Progenitor cell of endocrine pancreas (in vitro differentiated cells): ENCODE measurements at regions not wholly inside any gene's neighbourhood (a gene's known extent, or its start where the extent isn't known, plus 50 kb on each side); places are given as distances from the start of the nearest gene placed in this dataset.

Experiments
- DNase-seq: peaks from one replicate; pipeline ENCODE4 v3.0.0; 2021; ENCODE audit warnings: low spot score; ENCODE audit not compliant: unreplicated experiment
- H3K27ac Mint-ChIP-seq: 2 replicates; pipeline ENCODE4 v1.8.0; 2021; ENCODE audit warnings: mild to moderate bottlenecking, moderate library complexity, mixed read lengths
- H3K27me3 Mint-ChIP-seq: 2 replicates; pipeline ENCODE4 v1.8.0; 2021; ENCODE audit warnings: mixed read lengths
- H3K36me3 Mint-ChIP-seq: 2 replicates; pipeline ENCODE4 v1.8.0; 2022; ENCODE audit warnings: mixed read lengths; ENCODE audit not compliant: insufficient read depth
- H3K4me1 Mint-ChIP-seq: 2 replicates; pipeline ENCODE4 v1.8.0; 2021; ENCODE audit warnings: low read depth, mixed read lengths
- H3K4me3 Mint-ChIP-seq: 2 replicates; pipeline ENCODE4 v1.8.0; 2021; ENCODE audit warnings: low read depth, mild to moderate bottlenecking, moderate library complexity, mixed read lengths
- H3K9me3 Mint-ChIP-seq: 2 replicates; pipeline ENCODE4 v1.8.0; 2021; ENCODE audit warnings: low read depth, mixed read lengths
- TF ChIP-seq, protein P1 (sequence below): fragments of 200-600 bp; sonication (generic); IDR thresholded peaks from one replicate; pipeline ENCODE4 v1.5.0; 2021; ENCODE audit warnings: antibody characterized with exemption, mild to moderate bottlenecking; ENCODE audit not compliant: unreplicated experiment

DNA sequence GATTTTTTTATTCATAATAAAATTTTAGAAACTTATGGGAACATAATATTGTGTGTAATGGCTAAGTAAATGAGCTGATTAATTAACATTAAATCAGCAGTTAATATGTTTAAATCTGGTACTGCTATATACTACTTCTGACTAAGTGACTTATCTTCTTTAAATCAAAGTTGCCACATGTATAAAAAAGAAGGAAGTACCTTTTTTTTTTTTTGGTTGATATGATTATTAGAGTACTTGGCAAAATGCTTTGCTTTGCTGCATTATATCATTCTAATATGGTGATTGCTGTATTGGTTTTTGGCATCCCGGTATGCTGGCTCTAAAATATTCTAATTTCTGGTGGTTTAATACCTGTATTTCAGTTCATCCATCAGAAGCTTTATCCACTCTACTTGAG, 319.1 kb upstream of the RGS6 start:
- no peaks in the 10 kb centered on the region for H3K9me3 Mint-ChIP-seq
- H3K4me1 Mint-ChIP-seq: peaks cover 1% of the 10 kb centered on the region
- TF ChIP-seq, protein P1, sequence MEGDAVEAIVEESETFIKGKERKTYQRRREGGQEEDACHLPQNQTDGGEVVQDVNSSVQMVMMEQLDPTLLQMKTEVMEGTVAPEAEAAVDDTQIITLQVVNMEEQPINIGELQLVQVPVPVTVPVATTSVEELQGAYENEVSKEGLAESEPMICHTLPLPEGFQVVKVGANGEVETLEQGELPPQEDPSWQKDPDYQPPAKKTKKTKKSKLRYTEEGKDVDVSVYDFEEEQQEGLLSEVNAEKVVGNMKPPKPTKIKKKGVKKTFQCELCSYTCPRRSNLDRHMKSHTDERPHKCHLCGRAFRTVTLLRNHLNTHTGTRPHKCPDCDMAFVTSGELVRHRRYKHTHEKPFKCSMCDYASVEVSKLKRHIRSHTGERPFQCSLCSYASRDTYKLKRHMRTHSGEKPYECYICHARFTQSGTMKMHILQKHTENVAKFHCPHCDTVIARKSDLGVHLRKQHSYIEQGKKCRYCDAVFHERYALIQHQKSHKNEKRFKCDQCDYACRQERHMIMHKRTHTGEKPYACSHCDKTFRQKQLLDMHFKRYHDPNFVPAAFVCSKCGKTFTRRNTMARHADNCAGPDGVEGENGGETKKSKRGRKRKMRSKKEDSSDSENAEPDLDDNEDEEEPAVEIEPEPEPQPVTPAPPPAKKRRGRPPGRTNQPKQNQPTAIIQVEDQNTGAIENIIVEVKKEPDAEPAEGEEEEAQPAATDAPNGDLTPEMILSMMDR: no peak
- no peak overlapping the region for H3K4me3 Mint-ChIP-seq
- H3K27me3 Mint-ChIP-seq: no peaks in the 10 kb centered on the region
- no peak overlapping the region for H3K27ac Mint-ChIP-seq
- no peak for DNase-seq
- H3K36me3 Mint-ChIP-seq: no peaks in the 10 kb centered on the region

DNA sequence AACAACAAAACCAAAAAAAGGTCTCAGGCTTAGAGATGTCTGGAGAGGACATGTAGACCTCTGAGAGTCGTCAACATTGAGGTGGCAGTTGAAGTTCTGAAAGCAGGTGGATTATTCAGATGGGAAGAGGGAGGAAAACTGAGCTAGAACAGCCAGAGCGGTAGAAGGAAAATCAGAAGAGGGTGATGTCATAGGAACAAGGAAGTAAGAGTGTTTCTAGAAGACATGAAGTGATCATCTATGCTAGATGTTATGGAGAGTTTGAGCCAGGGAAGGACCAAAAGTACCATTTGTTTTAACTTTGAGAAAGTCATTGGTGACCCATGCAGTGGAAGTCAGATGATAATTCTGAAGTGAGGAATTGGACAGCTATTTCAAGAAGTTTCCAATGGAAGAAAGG, 316.2 kb upstream of the RGS6 start:
- Mint-ChIP-seq H3K4me1 (peaks cover 1% of the 10 kb centered on the region), H3K4me3 (no peak overlapping the region), H3K27me3 (no peaks in the 10 kb centered on the region)

DNA sequence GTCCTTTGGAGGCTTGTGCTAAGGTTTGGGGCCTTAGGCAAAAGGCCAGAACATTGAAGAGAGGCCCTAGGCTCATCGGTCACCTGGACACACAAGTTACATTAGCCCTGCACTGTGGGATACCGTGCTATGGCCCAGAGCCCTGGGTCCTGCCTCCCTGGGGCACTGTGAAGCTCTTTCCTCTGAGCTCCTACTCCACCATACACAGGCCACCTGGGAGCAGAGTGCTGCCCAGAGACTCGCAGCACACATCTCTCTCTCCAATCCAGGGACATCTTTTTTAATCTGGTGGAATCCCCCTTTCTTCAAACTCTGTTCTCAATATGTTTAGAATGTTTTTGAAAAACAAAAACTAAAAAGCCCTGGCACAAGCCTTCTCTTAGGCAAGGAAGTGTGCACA, 314.2 kb upstream of the RGS6 start:
- Mint-ChIP-seq H3K27me3 (no peaks in the 10 kb centered on the region), H3K27ac (no peak overlapping the region), H3K36me3 (peaks cover 10% of the 10 kb centered on the region), H3K4me3 (no peak overlapping the region), H3K9me3 (no peaks in the 10 kb centered on the region), H3K4me1 (peaks cover 3% of the 10 kb centered on the region)
- no peak for DNase-seq
- TF ChIP-seq, protein P1: no peak

More for the DNA sequence above, 316.2 kb upstream of the RGS6 start:
- TF ChIP-seq, protein P1: no peak
- no peak overlapping the region for H3K27ac Mint-ChIP-seq
- H3K9me3 Mint-ChIP-seq: no peaks in the 10 kb centered on the region
- peaks cover 8% of the 10 kb centered on the region for H3K36me3 Mint-ChIP-seq
- DNase-seq: no peak

GRCh38 chr14:71618716-71619115, 313.5 kb upstream of the RGS6 start:
- Mint-ChIP-seq H3K9me3 (no peaks in the 10 kb centered on the region), H3K36me3 (peaks cover 10% of the 10 kb centered on the region), H3K4me1 (peaks cover 2% of the 10 kb centered on the region), H3K27ac (no peak overlapping the region), H3K4me3 (no peak overlapping the region), H3K27me3 (no peaks in the 10 kb centered on the region)
- TF ChIP-seq, protein P1: no peak
- DNase-seq: no peak

GRCh38 chr14:71619472-71619871, 312.8 kb upstream of the RGS6 start:
- TF ChIP-seq, protein P1: no peak
- no peaks in the 10 kb centered on the region for H3K9me3 Mint-ChIP-seq

More at GRCh38 chr14:71619472-71619871, 312.8 kb upstream of the RGS6 start:
- Mint-ChIP-seq H3K27ac (no peak overlapping the region), H3K27me3 (no peaks in the 10 kb centered on the region), H3K4me1 (peaks cover 2% of the 10 kb centered on the region), H3K4me3 (no peak overlapping the region), H3K36me3 (peaks cover 13% of the 10 kb centered on the region)
- DNase-seq: no peak
